ENCODE measurements at regions not wholly inside any gene's neighbourhood (a gene's known extent, or its start where the extent isn't known, plus 50 kb on each side); places are given as distances from the start of the nearest gene placed in this dataset.

GRCh38 chrX:150150076-150150779 lies 211.9 kb upstream of the EOLA2 start:
- no peak for TF ChIP-seq POLR2A (IDR thresholded peaks at IDR 0.05)
- TF ChIP-seq CTCF (IDR thresholded peaks at IDR 0.05) = no peak
- no peak overlapping the region for H3K27ac ChIP-seq
- H3K4me3 ChIP-seq = no peak overlapping the region
- H3K27me3 ChIP-seq = no peaks in the 10 kb centered on the region
- WGBS, 4 donors = 44 to 76% (median 58%) methylated on average over 1 to 4 of the region's 4 CpGs
- H3K4me1 ChIP-seq (replicated peaks in 1 of 2) = no peaks in the 10 kb centered on the region
- no peaks in the 10 kb centered on the region for H3K36me3 ChIP-seq (replicated peaks in 1 of 2)
- intact Hi-C loops (cut with DNase I) = no loop called here
- H3K9me3 ChIP-seq (replicated peaks in 1 of 3) = no peaks in the 10 kb centered on the region
- DNase-seq = no peak

GRCh38 chrX:150150780-150151125 lies 212.4 kb upstream of the MAMLD1 start:
- WGBS, 4 donors = 62 to 91% (median 80%) methylated on average over 2 of the region's 2 CpGs; no CpG with 5 or more reads in 1 of the 4 donors

GRCh38 chrX:150152036-150152435 lies 211.1 kb upstream of the MAMLD1 start:
- DNase-seq = no peak
- Histone ChIP-seq H3K4me3 (no peak overlapping the region), H3K36me3 (replicated peaks in 1 of 2) (no peaks in the 10 kb centered on the region), H3K27me3 (no peaks in the 10 kb centered on the region), H3K9me3 (replicated peaks in 1 of 3) (no peaks in the 10 kb centered on the region), H3K27ac (no peak overlapping the region), H3K4me1 (replicated peaks in 1 of 2) (no peaks in the 10 kb centered on the region)
- WGBS, 4 donors = 76 to 97% (median 84%) methylated on average over 3 to 4 of the region's 4 CpGs
- intact Hi-C loops (cut with DNase I) = no loop called here
- no peak for TF ChIP-seq POLR2A (IDR thresholded peaks at IDR 0.05)

More at GRCh38 chrX:150150780-150151125, 212.4 kb upstream of the MAMLD1 start:
- no peaks in the 10 kb centered on the region for H3K4me1 ChIP-seq (replicated peaks in 1 of 2)
- TF ChIP-seq CTCF (IDR thresholded peaks at IDR 0.05) = no peak
- TF ChIP-seq POLR2A (IDR thresholded peaks at IDR 0.05) = no peak
- H3K9me3 ChIP-seq (replicated peaks in 1 of 3) = no peaks in the 10 kb centered on the region
- H3K27me3 ChIP-seq = no peaks in the 10 kb centered on the region
- no peak overlapping the region for H3K4me3 ChIP-seq
- no peak overlapping the region for H3K27ac ChIP-seq
- H3K36me3 ChIP-seq (replicated peaks in 1 of 2) = no peaks in the 10 kb centered on the region
- DNase-seq = no peak
- intact Hi-C loops (cut with DNase I) = no loop called here

- no peak for DNase-seq
- intact Hi-C loops (cut with DNase I) = no loop called here
- Histone ChIP-seq H3K27me3 (no peaks in the 10 kb centered on the region), H3K4me3 (no peak overlapping the region), H3K27ac (no peak overlapping the region), H3K4me1 (replicated peaks in 1 of 2) (no peaks in the 10 kb centered on the region), H3K9me3 (replicated peaks in 1 of 3) (no peaks in the 10 kb centered on the region), H3K36me3 (replicated peaks in 1 of 2) (no peaks in the 10 kb centered on the region)
- TF ChIP-seq CTCF (IDR thresholded peaks at IDR 0.05) = no peak
- no peak for TF ChIP-seq POLR2A (IDR thresholded peaks at IDR 0.05)
- WGBS, 4 donors = 79 to 100% (median 90%) methylated on average over 1 to 2 of the region's 2 CpGs
Measured at GRCh38 chrX:150152546-150152945, 210.6 kb upstream of the MAMLD1 start.

GRCh38 chrX:150155436-150156035 lies 207.6 kb upstream of the MAMLD1 start:
- H3K9me3 ChIP-seq (replicated peaks in 1 of 3) = no peaks in the 10 kb centered on the region
- H3K27ac ChIP-seq = no peak overlapping the region
- H3K4me3 ChIP-seq = no peak overlapping the region
- WGBS, 4 donors = 30 to 54% (median 35%) methylated on average over 2 to 5 of the region's 5 CpGs
- H3K27me3 ChIP-seq = no peaks in the 10 kb centered on the region
- TF ChIP-seq POLR2A (IDR thresholded peaks at IDR 0.05) (no peak), CTCF (IDR thresholded peaks at IDR 0.05) (no peak)
- no peaks in the 10 kb centered on the region for H3K4me1 ChIP-seq (replicated peaks in 1 of 2)
- intact Hi-C loops (cut with DNase I) = no loop called here
- peak; percentile 37 to 68 (median 58) for DNase-seq
- no peaks in the 10 kb centered on the region for H3K36me3 ChIP-seq (replicated peaks in 1 of 2)

Measured in adrenal gland (tissue), 9 donors.